BE2C (cell line): ENCODE measurements at regions not wholly inside any gene's neighbourhood (a gene's known extent, or its start where the extent isn't known, plus 50 kb on each side); places are given as distances from the start of the nearest gene placed in this dataset.

Experiments
- DNase-seq: peaks from one replicate; pipeline ENCODE4 v3.0.0-alpha.2; 2020
- H3K27me3 ChIP-seq: fragments of 250-450 bp; sonication (Bioruptor Pico); 2 replicates; pipeline ENCODE4 v1.5.1; 2020; ENCODE audit warnings: mild to moderate bottlenecking
- H3K36me3 ChIP-seq: fragments of 250-450 bp; sonication (Bioruptor Pico); 2 replicates; pipeline ENCODE4 v1.5.1; 2020; ENCODE audit warnings: mild to moderate bottlenecking
- H3K4me1 ChIP-seq: fragments of 250-450 bp; sonication (Bioruptor Pico); 2 replicates; pipeline ENCODE4 v1.5.1; 2020
- H3K4me3 ChIP-seq: 2 replicates; pipeline ENCODE4 v1.5.1; 2011; ENCODE audit warnings: low read depth, low read length
- H3K9me3 ChIP-seq: fragments of 250-450 bp; sonication (Bioruptor Pico); 2 replicates; pipeline ENCODE4 v1.5.1; 2020
- TF ChIP-seq, protein P1 (sequence below): IDR thresholded peaks from 2 replicates; pipeline ENCODE4 v1.5.1; 2012; ENCODE audit warnings: mild to moderate bottlenecking, low read depth, low read length

DNA sequence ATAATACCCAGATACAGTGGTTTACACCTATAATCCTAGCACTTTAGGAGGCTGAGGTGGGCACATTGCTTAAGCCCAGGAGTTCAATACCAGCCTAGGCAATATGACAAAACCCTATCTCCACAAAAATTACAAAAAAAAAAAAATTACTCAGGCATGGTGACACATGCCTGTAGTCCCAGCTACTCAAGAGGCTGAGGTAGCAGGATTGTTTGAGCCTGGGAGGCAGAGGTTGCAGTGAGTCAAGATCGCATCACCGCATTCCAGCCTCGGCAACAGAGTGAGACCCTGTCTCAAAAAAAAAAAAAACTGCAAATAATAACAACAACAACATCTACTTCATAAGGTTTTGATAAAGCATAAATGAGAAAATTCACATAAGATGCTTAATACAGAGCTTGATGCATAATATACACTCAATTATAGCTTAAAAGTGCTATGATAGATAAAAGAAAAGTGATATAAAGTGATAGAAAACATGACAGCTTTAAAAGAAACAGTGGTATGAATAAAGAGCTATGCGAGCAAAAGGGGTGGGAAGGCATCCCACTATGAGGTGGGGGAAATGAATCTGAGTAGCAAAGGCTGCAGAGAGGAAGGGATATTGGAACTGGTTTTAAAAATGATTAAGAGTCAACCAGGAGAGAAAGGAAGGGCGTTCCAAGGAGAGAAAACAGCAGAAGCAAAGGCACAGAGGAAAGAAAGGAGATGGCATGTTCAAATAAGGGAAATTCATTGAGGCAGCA lies 197.6 kb downstream of the KIF18A start:
- H3K27me3 ChIP-seq = no peaks in the 10 kb centered on the region

DNA sequence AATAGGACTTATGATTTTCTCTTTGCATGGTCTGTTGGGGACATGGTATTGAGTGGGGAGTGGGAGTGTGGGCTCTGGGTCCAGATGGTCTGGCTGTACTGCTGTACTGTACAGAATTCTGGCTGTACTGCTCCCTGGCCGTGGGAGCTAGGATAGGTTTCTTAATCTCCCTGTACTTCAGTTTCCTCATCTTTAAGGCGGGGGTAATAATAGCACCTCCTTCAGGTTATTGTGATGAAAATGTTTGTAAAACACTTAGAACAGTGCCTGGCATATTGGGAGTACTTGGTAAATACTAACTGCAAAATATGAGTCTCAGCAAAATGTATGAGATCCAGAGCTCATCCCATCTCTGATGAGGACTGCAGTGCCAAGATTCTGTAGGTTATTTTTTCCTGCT lies 198.6 kb downstream of the KIF18A start:
- H3K36me3 ChIP-seq = no peaks in the 10 kb centered on the region
- no peak overlapping the region for H3K4me3 ChIP-seq
- no peaks in the 10 kb centered on the region for H3K27me3 ChIP-seq
- no peak for DNase-seq
- TF ChIP-seq, protein P1, sequence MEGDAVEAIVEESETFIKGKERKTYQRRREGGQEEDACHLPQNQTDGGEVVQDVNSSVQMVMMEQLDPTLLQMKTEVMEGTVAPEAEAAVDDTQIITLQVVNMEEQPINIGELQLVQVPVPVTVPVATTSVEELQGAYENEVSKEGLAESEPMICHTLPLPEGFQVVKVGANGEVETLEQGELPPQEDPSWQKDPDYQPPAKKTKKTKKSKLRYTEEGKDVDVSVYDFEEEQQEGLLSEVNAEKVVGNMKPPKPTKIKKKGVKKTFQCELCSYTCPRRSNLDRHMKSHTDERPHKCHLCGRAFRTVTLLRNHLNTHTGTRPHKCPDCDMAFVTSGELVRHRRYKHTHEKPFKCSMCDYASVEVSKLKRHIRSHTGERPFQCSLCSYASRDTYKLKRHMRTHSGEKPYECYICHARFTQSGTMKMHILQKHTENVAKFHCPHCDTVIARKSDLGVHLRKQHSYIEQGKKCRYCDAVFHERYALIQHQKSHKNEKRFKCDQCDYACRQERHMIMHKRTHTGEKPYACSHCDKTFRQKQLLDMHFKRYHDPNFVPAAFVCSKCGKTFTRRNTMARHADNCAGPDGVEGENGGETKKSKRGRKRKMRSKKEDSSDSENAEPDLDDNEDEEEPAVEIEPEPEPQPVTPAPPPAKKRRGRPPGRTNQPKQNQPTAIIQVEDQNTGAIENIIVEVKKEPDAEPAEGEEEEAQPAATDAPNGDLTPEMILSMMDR = no peak
- no peaks in the 10 kb centered on the region for H3K4me1 ChIP-seq
- no peaks in the 10 kb centered on the region for H3K9me3 ChIP-seq

More for the DNA sequence above, 197.6 kb downstream of the KIF18A start:
- Histone ChIP-seq H3K36me3 (no peaks in the 10 kb centered on the region), H3K9me3 (no peaks in the 10 kb centered on the region), H3K4me3 (no peak overlapping the region), H3K4me1 (no peaks in the 10 kb centered on the region)
- DNase-seq = no peak
- TF ChIP-seq, protein P1 = no peak

DNA sequence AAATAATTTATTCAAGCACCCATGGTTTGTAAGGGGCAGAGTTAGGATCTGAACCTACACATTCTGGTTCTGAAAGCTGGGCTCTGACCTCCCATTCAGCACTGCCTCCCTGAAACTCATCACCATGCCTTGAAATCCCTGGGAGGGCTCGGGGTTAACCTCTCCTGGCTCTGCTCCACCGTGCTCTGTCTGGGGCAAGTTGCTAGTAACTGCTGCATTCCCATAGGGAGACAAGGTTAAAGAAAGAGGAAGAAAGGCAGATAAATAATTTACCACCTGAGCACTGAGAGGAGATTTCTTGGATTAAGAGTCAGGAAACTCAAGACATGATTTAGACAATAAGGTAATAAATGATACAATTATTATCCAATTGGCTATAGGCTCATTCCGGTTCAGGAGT lies 199.3 kb downstream of the KIF18A start:
- TF ChIP-seq, protein P1 = no peak
- DNase-seq = no peak
- Histone ChIP-seq H3K27me3 (no peaks in the 10 kb centered on the region), H3K4me3 (no peak overlapping the region), H3K36me3 (no peaks in the 10 kb centered on the region), H3K4me1 (no peaks in the 10 kb centered on the region), H3K9me3 (no peaks in the 10 kb centered on the region)

DNA sequence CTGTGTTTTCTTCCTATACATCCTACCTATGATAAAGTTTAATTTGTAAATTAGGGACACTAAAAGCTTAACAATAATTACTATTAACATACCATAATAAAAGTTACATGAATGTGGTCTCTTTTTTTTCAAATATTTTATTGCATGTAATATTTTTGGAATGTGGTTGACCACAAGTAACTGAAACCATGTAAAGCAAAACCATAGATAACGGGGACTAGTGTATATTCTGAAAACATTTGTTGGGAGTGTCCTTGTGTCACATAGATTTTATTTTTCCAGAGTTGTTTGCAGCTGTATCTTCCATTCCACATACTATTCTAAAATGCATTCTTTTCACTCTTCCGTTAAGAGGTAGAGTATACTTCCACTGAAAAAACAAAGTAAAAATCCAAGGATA lies 200.4 kb downstream of the KIF18A start:
- no peaks in the 10 kb centered on the region for H3K36me3 ChIP-seq
- TF ChIP-seq, protein P1 = no peak
- H3K9me3 ChIP-seq = no peaks in the 10 kb centered on the region
- DNase-seq = no peak
- H3K27me3 ChIP-seq = no peaks in the 10 kb centered on the region
- no peak overlapping the region for H3K4me3 ChIP-seq
- H3K4me1 ChIP-seq = no peaks in the 10 kb centered on the region

DNA sequence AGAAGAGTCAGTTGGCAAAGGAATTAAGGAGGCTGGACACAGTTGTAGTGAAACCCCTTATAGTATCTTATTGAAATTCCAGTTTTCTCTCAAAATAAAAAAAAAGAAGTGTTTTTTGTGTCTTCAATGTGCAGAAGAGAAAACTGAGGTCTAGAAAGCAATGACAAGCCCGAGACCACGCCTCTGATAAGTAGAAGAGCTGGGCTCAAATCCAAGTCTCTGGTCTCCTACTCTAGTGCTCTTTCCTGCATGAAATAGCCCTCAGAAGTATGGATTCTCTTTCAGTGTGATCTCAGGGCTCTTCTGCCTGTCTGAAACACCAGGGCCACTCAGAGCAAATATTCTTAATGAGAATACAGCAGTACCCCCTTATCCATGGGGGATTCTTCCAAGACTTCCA lies 200.9 kb downstream of the KIF18A start:
- H3K36me3 ChIP-seq = no peaks in the 10 kb centered on the region
- TF ChIP-seq, protein P1 = no peak
- no peak for DNase-seq
- no peaks in the 10 kb centered on the region for H3K4me1 ChIP-seq
- H3K4me3 ChIP-seq = no peak overlapping the region
- no peaks in the 10 kb centered on the region for H3K9me3 ChIP-seq
- H3K27me3 ChIP-seq = no peaks in the 10 kb centered on the region

DNA sequence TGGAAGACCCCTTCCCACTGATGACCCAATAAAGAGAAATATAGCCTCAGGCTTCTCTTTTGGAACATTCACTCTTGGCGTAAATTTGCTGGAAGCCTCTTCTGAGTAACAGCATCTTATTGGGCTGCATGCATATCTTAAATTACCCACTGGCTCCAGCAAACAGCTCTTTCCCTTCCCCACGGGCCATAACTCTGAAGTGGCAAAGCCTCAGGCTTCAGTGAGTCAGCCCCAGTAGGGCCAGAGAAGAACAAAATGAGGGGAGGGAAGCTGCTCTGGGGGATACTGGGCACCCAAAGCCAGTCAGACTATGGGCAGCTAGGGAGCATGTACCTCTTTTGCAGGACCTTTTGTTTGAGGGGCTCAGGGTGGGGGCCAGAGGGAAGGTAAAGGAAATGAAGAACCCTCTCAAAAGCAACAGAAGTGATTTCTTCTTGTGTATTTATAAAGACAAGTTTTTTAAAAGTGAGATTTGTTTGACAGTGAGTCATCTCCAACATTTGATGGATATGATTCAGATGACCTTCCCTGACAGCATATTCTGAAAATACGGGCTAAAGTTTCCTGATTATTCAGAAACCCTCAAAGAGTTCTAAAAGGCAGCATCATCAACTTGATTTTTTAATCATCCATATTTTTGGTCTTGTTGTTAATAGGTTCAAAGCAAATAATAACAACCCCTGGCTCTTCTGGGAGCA lies 203.4 kb downstream of the KIF18A start:
- TF ChIP-seq, protein P1 = no peak
- no peaks in the 10 kb centered on the region for H3K36me3 ChIP-seq
- no peak for DNase-seq

More for the DNA sequence above, 203.4 kb downstream of the KIF18A start:
- Histone ChIP-seq H3K27me3 (no peaks in the 10 kb centered on the region), H3K4me3 (no peak overlapping the region), H3K9me3 (no peaks in the 10 kb centered on the region), H3K4me1 (no peaks in the 10 kb centered on the region)
